Panc1 (cell line): ENCODE measurements at regions not wholly inside any gene's neighbourhood (a gene's known extent, or its start where the extent isn't known, plus 50 kb on each side); places are given as distances from the start of the nearest gene placed in this dataset.

Experiments used
- ATAC-seq: fragments of 200-7000 bp; cut with Tn5 transposase; 2 replicates; pipeline ENCODE4 v1.9.1; 2020; ENCODE audit warnings: mild to moderate bottlenecking, moderate library complexity
- BruUV-seq: library from RNA; stranded (reverse); fragments of 400-500 nt; replicated peaks from 2 replicates; lab custom pipeline; 2021; lab: Mats Ljungman, UMichigan
- CTCF ChIA-PET: fragments of 300-600 bp; sonication (Branson Sonifier 250); formaldehyde crosslinking; loops from one replicate; lab custom pipeline; 2022; ENCODE audit warnings: antibody characterized with exemption; lab: Charles Lee
- POLR2A ChIA-PET: fragments of 300-600 bp; sonication (Branson Sonifier 250); formaldehyde crosslinking; loops from one replicate; lab custom pipeline; 2022; ENCODE audit warnings: antibody characterized with exemption; lab: Charles Lee
- DNase-seq: peaks from one replicate; pipeline ENCODE4 v3.0.0-alpha.2; 2010; ENCODE audit warnings: low read depth, low spot score
- H3K27ac ChIP-seq: 2 replicates; pipeline ENCODE4 v1.5.1; 2011; ENCODE audit warnings: mild to moderate bottlenecking, low read length, inconsistent platforms
- H3K27me3 ChIP-seq: fragments of 200-500 bp; sonication (Bioruptor generic); 2 replicates; pipeline ENCODE4 v1.6.0; 2014; ENCODE audit warnings: low read length, inconsistent platforms; ENCODE audit not compliant: control insufficient read depth, insufficient read depth
- H3K36me3 ChIP-seq: fragments of 200-500 bp; sonication (Bioruptor generic); 2 replicates; pipeline ENCODE4 v1.5.1; 2014; ENCODE audit warnings: inconsistent platforms, mild to moderate bottlenecking, low read length, moderate library complexity; ENCODE audit not compliant: control insufficient read depth, insufficient read depth
- H3K4me1 ChIP-seq: 2 replicates; pipeline ENCODE4 v1.5.1; 2011; ENCODE audit warnings: inconsistent platforms, mild to moderate bottlenecking, low read length, moderate library complexity; ENCODE audit not compliant: control insufficient read depth, insufficient read depth
- H3K4me3 ChIP-seq, 2 experiments: 2 replicates each; pipeline ENCODE4 v1.5.1; 2011 to 2012; ENCODE audit warnings: low read depth in 2 of 2, low read length in 2 of 2, mild to moderate bottlenecking in 2 of 2, inconsistent platforms in 1 of 2, moderate library complexity in 1 of 2
- H3K9me3 ChIP-seq: fragments of 200-500 bp; sonication (Bioruptor generic); 2 replicates; pipeline ENCODE4 v1.5.1; 2014; ENCODE audit warnings: low read depth, mild to moderate bottlenecking, inconsistent platforms, low read length, moderate library complexity; ENCODE audit not compliant: control insufficient read depth, insufficient read depth
- POLR2AphosphoS5 ChIP-seq: IDR thresholded peaks from 2 replicates; pipeline ENCODE4 v1.6.1; 2012; ENCODE audit warnings: mild to moderate bottlenecking, low read depth, low read length, moderate library complexity
- SIN3A ChIP-seq: IDR thresholded peaks from 2 replicates; pipeline ENCODE4 v1.6.1; 2012; ENCODE audit warnings: low read depth, mild to moderate bottlenecking, low read length, moderate library complexity, borderline replicate concordance; ENCODE audit not compliant: insufficient read depth
- TCF7L2 ChIP-seq: IDR thresholded peaks from 2 replicates; pipeline ENCODE4 v1.6.1; 2011; ENCODE audit warnings: mild to moderate bottlenecking, low read depth, low read length, inconsistent platforms
- in situ Hi-C: cut with HindIII; loops from 2 replicates; pipeline ENCODE4 v1.10.0; 2016; ENCODE audit warnings: low sequenced_read_pairs, low pct_unique_long_range_greater_than_20kb
- intact Hi-C: fragments of 100-400 bp; cut with micrococcal nuclease; formaldehyde crosslinking; loops from one replicate; pipeline ENCODE4 v1.10.0; 2022; ENCODE audit not compliant: unreplicated experiment
- TF ChIP-seq, protein P1 (sequence below): fragments of 450-650 bp; IDR thresholded peaks from 2 replicates; pipeline ENCODE4 v1.5.1; 2017; ENCODE audit warnings: mild to moderate bottlenecking
- TF ChIP-seq, protein P2 (sequence below), 2 experiments: IDR thresholded peaks; 2 replicates each; pipeline ENCODE4 v1.6.1; 2011 to 2012; ENCODE audit warnings: low read depth in 2 of 2, control low read depth in 1 of 2, low read length in 1 of 2, mild to moderate bottlenecking in 1 of 2, moderate library complexity in 1 of 2; ENCODE audit not compliant: insufficient read depth in 1 of 2

DNA sequence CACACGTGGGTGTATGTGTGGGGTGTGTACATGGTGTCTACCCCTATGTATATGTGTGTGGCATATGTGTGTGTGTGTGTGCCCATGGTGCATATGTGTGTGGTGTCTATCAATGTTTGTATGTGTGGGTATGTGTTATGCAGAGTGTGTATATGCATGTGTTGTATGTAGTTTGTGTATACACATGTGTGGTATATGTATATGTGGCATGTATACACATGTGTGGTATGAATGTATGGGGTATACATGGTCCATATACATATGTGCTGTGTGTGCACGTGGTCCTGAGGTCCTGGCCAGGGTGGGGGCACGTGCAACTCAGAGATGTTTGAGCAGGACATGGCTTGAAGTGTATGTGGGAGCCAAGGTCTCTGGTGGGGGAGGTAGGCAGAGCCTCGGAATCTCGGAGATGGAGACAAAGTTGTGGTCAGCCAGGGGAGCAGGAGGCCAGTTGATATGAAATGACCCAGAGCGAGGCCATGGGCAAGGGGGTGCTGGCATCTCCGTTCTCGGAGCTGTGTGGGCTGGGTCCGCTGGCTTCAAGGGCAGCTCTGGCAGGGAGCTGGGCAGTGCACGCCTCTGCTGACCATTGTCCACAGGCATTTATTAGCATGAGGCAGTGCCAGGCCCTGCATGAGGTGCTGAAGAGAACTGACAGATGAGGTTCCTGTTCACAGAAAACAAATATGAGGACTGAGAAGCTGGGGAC is 276.2 kb upstream of the CHD6 start:
- H3K36me3 ChIP-seq: no peaks in the 10 kb centered on the region
- TF ChIP-seq POLR2AphosphoS5 (no peak), TCF7L2 (no peak), SIN3A (no peak)
- TF ChIP-seq, protein P1, sequence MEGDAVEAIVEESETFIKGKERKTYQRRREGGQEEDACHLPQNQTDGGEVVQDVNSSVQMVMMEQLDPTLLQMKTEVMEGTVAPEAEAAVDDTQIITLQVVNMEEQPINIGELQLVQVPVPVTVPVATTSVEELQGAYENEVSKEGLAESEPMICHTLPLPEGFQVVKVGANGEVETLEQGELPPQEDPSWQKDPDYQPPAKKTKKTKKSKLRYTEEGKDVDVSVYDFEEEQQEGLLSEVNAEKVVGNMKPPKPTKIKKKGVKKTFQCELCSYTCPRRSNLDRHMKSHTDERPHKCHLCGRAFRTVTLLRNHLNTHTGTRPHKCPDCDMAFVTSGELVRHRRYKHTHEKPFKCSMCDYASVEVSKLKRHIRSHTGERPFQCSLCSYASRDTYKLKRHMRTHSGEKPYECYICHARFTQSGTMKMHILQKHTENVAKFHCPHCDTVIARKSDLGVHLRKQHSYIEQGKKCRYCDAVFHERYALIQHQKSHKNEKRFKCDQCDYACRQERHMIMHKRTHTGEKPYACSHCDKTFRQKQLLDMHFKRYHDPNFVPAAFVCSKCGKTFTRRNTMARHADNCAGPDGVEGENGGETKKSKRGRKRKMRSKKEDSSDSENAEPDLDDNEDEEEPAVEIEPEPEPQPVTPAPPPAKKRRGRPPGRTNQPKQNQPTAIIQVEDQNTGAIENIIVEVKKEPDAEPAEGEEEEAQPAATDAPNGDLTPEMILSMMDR: no peak
- TF ChIP-seq, protein P2, sequence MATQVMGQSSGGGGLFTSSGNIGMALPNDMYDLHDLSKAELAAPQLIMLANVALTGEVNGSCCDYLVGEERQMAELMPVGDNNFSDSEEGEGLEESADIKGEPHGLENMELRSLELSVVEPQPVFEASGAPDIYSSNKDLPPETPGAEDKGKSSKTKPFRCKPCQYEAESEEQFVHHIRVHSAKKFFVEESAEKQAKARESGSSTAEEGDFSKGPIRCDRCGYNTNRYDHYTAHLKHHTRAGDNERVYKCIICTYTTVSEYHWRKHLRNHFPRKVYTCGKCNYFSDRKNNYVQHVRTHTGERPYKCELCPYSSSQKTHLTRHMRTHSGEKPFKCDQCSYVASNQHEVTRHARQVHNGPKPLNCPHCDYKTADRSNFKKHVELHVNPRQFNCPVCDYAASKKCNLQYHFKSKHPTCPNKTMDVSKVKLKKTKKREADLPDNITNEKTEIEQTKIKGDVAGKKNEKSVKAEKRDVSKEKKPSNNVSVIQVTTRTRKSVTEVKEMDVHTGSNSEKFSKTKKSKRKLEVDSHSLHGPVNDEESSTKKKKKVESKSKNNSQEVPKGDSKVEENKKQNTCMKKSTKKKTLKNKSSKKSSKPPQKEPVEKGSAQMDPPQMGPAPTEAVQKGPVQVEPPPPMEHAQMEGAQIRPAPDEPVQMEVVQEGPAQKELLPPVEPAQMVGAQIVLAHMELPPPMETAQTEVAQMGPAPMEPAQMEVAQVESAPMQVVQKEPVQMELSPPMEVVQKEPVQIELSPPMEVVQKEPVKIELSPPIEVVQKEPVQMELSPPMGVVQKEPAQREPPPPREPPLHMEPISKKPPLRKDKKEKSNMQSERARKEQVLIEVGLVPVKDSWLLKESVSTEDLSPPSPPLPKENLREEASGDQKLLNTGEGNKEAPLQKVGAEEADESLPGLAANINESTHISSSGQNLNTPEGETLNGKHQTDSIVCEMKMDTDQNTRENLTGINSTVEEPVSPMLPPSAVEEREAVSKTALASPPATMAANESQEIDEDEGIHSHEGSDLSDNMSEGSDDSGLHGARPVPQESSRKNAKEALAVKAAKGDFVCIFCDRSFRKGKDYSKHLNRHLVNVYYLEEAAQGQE (IDR thresholded peaks at IDR 0.05; ENCODE audit: insufficient read depth in 1 of 2, low read depth in 2 of 2, low read length in 1 of 2): no peak
- no peaks in the 10 kb centered on the region for H3K4me1 ChIP-seq
- ATAC-seq (no peak), DNase-seq (no peak)
- H3K4me3 ChIP-seq: no peak overlapping the region
- POLR2A ChIA-PET: no interaction called here
- BruUV-seq: no TSS peak
- CTCF ChIA-PET: interaction anchor here (0.7 kb wide), 2 partner anchors 155 to 479 kb away, joined by 6 to 7 read pairs; no protein-coding TSS in a partner anchor
- no peaks in the 10 kb centered on the region; the same call in 1 of the 2 replicates for H3K27me3 ChIP-seq
- in situ Hi-C loops: no loop called here
- no peaks in the 10 kb centered on the region for H3K9me3 ChIP-seq
- no peak overlapping the region for H3K27ac ChIP-seq
- intact Hi-C loops: no loop called here

DNA sequence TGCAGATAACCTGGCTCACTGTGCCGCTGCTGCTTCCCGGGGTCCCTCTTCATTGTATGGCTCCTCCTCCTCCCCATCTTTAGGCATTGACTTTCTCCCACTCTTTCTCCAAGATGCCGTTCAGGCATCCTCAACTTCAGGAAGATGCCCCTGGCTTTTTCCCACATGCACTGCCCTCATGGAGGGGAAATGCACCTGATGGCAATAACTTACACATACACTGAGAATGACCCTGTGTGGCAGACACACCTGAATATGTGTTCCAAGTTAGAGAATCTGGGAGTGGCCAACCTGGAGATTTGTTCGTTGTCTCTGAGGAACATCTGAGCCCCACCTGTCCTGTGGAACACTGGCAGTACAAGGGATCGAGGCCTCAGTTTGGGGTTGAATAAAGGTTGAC is 273.9 kb upstream of the CHD6 start:
- ChIA-PET POLR2A (no interaction called here), CTCF (no interaction called here)
- Histone ChIP-seq H3K9me3 (no peaks in the 10 kb centered on the region), H3K27me3 (no peaks in the 10 kb centered on the region; the same call in 1 of the 2 replicates), H3K36me3 (no peaks in the 10 kb centered on the region), H3K4me1 (no peaks in the 10 kb centered on the region), H3K27ac (no peak overlapping the region), H3K4me3 (no peak overlapping the region)
- no peak for ATAC-seq
- no peak for DNase-seq
- intact Hi-C loops (no loop called here), in situ Hi-C loops (no loop called here)
- BruUV-seq: no TSS peak
- TF ChIP-seq TCF7L2 (no peak), SIN3A (no peak), POLR2AphosphoS5 (no peak)
- TF ChIP-seq, protein P2 (IDR thresholded peaks at IDR 0.05; ENCODE audit: insufficient read depth in 1 of 2, low read depth in 2 of 2, low read length in 1 of 2): no peak
- TF ChIP-seq, protein P1: no peak
